GM13977 (cell line): ENCODE measurements at regions not wholly inside any gene's neighbourhood (a gene's known extent, or its start where the extent isn't known, plus 50 kb on each side); places are given as distances from the start of the nearest gene placed in this dataset.

Source experiments
- DNase-seq: peaks from one replicate; pipeline ENCODE4 v3.0.0; 2012; ENCODE audit warnings: low spot score
- in situ Hi-C: fragments of 300-500 bp; cut with MboI; formaldehyde crosslinking; loops from one replicate; pipeline ENCODE4 v1.12.0; 2022; ENCODE audit warnings: low sequenced_read_pairs, low pct_unique_long_range_greater_than_20kb, mixed read lengths, inconsistent platforms; ENCODE audit not compliant: unreplicated experiment
- TF ChIP-seq, protein P1 (sequence below): IDR thresholded peaks from 2 replicates; pipeline ENCODE4 v1.5.1; 2012; ENCODE audit warnings: mild to moderate bottlenecking, control low read depth; ENCODE audit not compliant: insufficient read depth; ENCODE audit errors: extremely low read depth, missing control alignments

DNA sequence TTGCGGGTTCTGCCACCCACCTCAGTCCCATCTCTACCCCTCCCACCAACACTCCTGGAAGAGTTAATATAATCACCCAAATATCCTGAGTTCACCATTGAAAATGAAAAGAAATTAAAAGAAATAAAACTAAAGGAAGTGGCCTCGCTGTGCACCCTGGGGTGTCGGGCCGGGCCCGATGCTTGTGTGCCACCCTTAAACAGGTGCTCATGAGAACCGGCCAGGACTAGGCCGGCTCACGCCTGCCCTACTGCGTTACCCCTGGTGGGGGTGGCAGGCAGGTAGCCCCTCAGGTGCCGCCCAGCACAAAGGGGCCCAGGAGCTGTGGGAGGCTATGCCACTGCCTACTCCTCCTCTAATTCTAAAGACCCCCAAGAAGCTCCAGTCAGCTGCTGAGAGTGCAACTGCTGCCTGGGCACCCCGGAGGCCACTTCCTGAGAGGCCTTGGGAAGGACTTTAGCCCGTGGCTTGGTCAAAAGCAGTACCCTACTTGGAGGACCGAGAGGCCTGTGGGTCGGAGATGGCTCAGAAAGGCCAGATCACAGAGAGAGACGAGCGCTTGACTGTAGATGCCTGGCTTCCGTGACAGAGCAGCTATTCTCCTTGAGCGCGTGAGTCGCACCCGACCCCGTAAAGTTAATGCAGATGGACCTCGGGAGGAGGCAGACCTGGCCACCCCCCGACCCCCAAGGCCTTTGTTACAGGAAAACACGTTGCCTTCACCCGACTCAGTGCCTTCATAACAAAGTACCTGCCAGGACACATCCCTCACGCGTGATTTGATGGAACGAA, 51.0 kb upstream of the PPP2R2D start:
- no peak for DNase-seq
- in situ Hi-C loops, result no loop called here

GRCh38 chr10:131850383-131850870, 50.4 kb upstream of the PPP2R2D start:
- TF ChIP-seq, protein P1, sequence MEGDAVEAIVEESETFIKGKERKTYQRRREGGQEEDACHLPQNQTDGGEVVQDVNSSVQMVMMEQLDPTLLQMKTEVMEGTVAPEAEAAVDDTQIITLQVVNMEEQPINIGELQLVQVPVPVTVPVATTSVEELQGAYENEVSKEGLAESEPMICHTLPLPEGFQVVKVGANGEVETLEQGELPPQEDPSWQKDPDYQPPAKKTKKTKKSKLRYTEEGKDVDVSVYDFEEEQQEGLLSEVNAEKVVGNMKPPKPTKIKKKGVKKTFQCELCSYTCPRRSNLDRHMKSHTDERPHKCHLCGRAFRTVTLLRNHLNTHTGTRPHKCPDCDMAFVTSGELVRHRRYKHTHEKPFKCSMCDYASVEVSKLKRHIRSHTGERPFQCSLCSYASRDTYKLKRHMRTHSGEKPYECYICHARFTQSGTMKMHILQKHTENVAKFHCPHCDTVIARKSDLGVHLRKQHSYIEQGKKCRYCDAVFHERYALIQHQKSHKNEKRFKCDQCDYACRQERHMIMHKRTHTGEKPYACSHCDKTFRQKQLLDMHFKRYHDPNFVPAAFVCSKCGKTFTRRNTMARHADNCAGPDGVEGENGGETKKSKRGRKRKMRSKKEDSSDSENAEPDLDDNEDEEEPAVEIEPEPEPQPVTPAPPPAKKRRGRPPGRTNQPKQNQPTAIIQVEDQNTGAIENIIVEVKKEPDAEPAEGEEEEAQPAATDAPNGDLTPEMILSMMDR, result no peak
- in situ Hi-C loops, result no loop called here
- no peak for DNase-seq

More for the DNA sequence above, 51.0 kb upstream of the PPP2R2D start:
- TF ChIP-seq, protein P1, result no peak
